Activated CD4-positive, alpha-beta T cell treated with anti-CD3 and anti-CD28 coated beads for 36 hours (primary cell): ENCODE measurements at regions not wholly inside any gene's neighbourhood (a gene's known extent, or its start where the extent isn't known, plus 50 kb on each side); places are given as distances from the start of the nearest gene placed in this dataset.
"Not testable (repeated sequence)": the region's sequence is repeated elsewhere in the genome, so short reads cannot be mapped to it uniquely, and the experiment has no call there.

ENCODE experiments used
- ATAC-seq: fragments of 200-7000 bp; cut with Tn5 transposase; one replicate; pipeline ENCODE4 v1.10.0; 2021; ENCODE audit warnings: mild to moderate bottlenecking, moderate library complexity
- CTCF ChIA-PET: fragments of 350-600 bp; sonication (Branson Sonifier 250); formaldehyde crosslinking; loops from one replicate; lab custom pipeline; 2021; ENCODE audit warnings: antibody characterized with exemption; lab: Charles Lee
- POLR2A ChIA-PET: fragments of 350-600 bp; sonication (Branson Sonifier 250); formaldehyde crosslinking; loops from one replicate; lab custom pipeline; 2021; ENCODE audit warnings: antibody characterized with exemption, inconsistent platforms; lab: Charles Lee
- DNase-seq: peaks from one replicate; pipeline ENCODE4 v3.0.0-alpha.2; 2020
- H3K27ac Mint-ChIP-seq: one replicate; pipeline ENCODE4 v1.8.0; 2021; ENCODE audit warnings: mixed read lengths
- H3K27me3 Mint-ChIP-seq: one replicate; pipeline ENCODE4 v1.8.0; 2021; ENCODE audit warnings: mixed read lengths
- H3K36me3 Mint-ChIP-seq: one replicate; pipeline ENCODE4 v1.8.0; 2021; ENCODE audit warnings: low read depth, mixed read lengths
- H3K4me1 Mint-ChIP-seq: one replicate; pipeline ENCODE4 v1.8.0; 2021; ENCODE audit warnings: mixed read lengths
- H3K4me3 Mint-ChIP-seq: one replicate; pipeline ENCODE4 v1.8.0; 2021; ENCODE audit warnings: mild to moderate bottlenecking, moderate library complexity, mixed read lengths
- H3K9me3 Mint-ChIP-seq: one replicate; pipeline ENCODE4 v1.8.0; 2021; ENCODE audit warnings: low read depth, mixed read lengths
- intact Hi-C, 2 experiments: fragments of 100-400 bp; cut with DNase I in 1 of 2; cut with micrococcal nuclease in 1 of 2; formaldehyde crosslinking; loops; one replicate each; pipeline versions ENCODE4 v1.14.2 to v1.15.1; 2022 to 2024; cut with DNase I, micrococcal nuclease

DNA sequence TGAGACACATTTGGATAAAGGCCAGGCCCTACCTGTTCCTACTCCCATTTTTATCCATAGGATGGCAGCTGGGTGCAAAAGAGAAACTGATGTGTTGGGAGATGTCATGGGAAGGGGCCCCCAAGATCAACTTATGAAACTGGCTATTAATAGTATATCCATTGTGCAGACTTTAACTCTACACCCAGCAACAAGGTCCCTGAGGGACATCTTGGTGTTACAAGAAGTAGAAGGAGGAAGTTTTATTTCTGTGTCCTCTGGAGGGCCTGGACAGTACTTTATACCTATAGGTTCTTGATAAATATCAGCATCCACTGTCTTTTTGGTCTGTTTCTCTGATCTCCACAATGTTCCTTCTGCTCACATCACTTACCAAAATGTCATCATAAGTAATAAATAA lies 84.6 kb downstream of the BTG1 start:
- peak overlapping the region; percentile 53 for H3K27ac Mint-ChIP-seq
- H3K9me3 Mint-ChIP-seq, result peaks cover 9% of the 10 kb centered on the region
- peak overlapping the region; percentile 59 for H3K4me3 Mint-ChIP-seq
- H3K36me3 Mint-ChIP-seq, result peaks cover 41% of the 10 kb centered on the region
- no peak for ATAC-seq
- intact Hi-C loops, result loop anchor here (5.0 to 10.0 kb wide), 3 partner anchors 154 to 864 kb away; partner anchors contain the start of gene EEA1 (in 1 of the 2)
- peaks cover 92% of the 10 kb centered on the region for H3K4me1 Mint-ChIP-seq
- no peaks in the 10 kb centered on the region for H3K27me3 Mint-ChIP-seq
- no peak for DNase-seq
- POLR2A ChIA-PET, result no interaction called here
- CTCF ChIA-PET, result no interaction called here

GRCh38 chr12:92059960-92060359 lies 85.7 kb downstream of the BTG1 start:
- no peak for DNase-seq
- H3K4me1 Mint-ChIP-seq, result peaks cover 90% of the 10 kb centered on the region
- no peak for ATAC-seq
- H3K9me3 Mint-ChIP-seq, result peaks cover 9% of the 10 kb centered on the region
- CTCF ChIA-PET, result no interaction called here
- H3K4me3 Mint-ChIP-seq, result peak overlapping the region; percentile 42
- H3K36me3 Mint-ChIP-seq, result peaks cover 41% of the 10 kb centered on the region
- POLR2A ChIA-PET, result no interaction called here
- peak overlapping the region; percentile 35 for H3K27ac Mint-ChIP-seq
- H3K27me3 Mint-ChIP-seq, result no peaks in the 10 kb centered on the region
- intact Hi-C loops, result loop anchor here (2.0 to 10.0 kb wide), 6 partner anchors 27 to 865 kb away; partner anchors contain the start of gene EEA1 (in 1 of the 2)

GRCh38 chr12:92058664-92059063 lies 87.0 kb downstream of the BTG1 start:
- Mint-ChIP-seq H3K9me3 (peaks cover 9% of the 10 kb centered on the region), H3K36me3 (peaks cover 41% of the 10 kb centered on the region), H3K27me3 (no peaks in the 10 kb centered on the region), H3K4me3 (no peak overlapping the region), H3K4me1 (peaks cover 80% of the 10 kb centered on the region), H3K27ac (peak overlapping the region; percentile 82)
- ATAC-seq (peak; percentile 40), DNase-seq (no peak)
- intact Hi-C loops, result loop anchor here (2.0 to 5.0 kb wide), 3 partner anchors 26 to 181 kb away; no protein-coding TSS in a partner anchor
- ChIA-PET CTCF (interaction anchor here (0.7 to 1.7 kb wide), 3 partner anchors 9 to 47 kb away, joined by 3 to 4 read pairs (median 3); no protein-coding TSS in a partner anchor), POLR2A (interaction anchor here (0.6 kb wide), 1 partner anchor 15 kb away, joined by 9 read pairs; no protein-coding TSS in a partner anchor)

- not testable (repeated sequence) for DNase-seq, H3K27me3 Mint-ChIP-seq, ATAC-seq, H3K4me3 Mint-ChIP-seq
- intact Hi-C loops, result loop anchor here (1.0 to 5.0 kb wide), 5 partner anchors 9 to 179 kb away; partner anchors contain the start of gene BTG1 (in 1 of the 2)
- Mint-ChIP-seq H3K27ac (peak overlapping the region; percentile 82), H3K4me1 (peaks cover 74% of the 10 kb centered on the region), H3K9me3 (peaks cover 14% of the 10 kb centered on the region), H3K36me3 (peaks cover 45% of the 10 kb centered on the region)
- POLR2A ChIA-PET, result interaction anchor here (0.6 kb wide), 1 partner anchor 370 kb away, joined by 3 read pairs; no protein-coding TSS in a partner anchor
- CTCF ChIA-PET, result interaction anchor here (1.9 kb wide), 1 partner anchor 9 kb away, joined by 7 read pairs; no protein-coding TSS in a partner anchor
Measured at GRCh38 chr12:92056756-92057155, 88.9 kb downstream of the BTG1 start.

DNA sequence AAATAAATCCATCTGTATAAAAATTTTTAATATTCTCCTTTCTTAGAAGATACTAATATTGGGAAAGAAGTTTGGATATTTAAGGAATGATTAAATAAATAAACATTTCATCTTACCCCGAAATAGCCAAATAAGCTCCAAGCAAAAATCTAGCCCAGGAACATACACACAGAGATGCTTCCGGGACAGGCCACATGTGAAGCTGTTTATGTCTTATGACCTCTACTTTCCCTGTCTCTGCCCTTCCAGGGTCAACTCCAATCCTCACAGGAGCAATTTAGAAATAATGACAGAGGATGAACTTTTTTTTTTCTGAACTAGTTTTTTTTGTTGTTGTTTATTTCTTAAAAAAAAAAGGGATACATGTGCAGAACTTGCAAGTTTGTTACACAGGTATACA lies 89.4 kb downstream of the BTG1 start:
- no peak for ATAC-seq
- H3K36me3 Mint-ChIP-seq, result peaks cover 42% of the 10 kb centered on the region
- H3K27me3 Mint-ChIP-seq, result no peaks in the 10 kb centered on the region
- no peak for DNase-seq
- intact Hi-C loops, result loop anchor here (1.0 to 5.0 kb wide), 5 partner anchors 9 to 179 kb away; partner anchors contain the start of gene BTG1 (in 1 of the 2)
- H3K9me3 Mint-ChIP-seq, result peaks cover 11% of the 10 kb centered on the region
- peaks cover 74% of the 10 kb centered on the region for H3K4me1 Mint-ChIP-seq
- ChIA-PET CTCF (interaction anchor here (0.6 to 1.9 kb wide), 2 partner anchors 10 to 200 kb away, joined by 3 to 7 read pairs; no protein-coding TSS in a partner anchor), POLR2A (interaction anchor here (0.6 kb wide), 1 partner anchor 81 kb away, joined by 3 read pairs; no protein-coding TSS in a partner anchor)
- H3K27ac Mint-ChIP-seq, result peak overlapping the region; percentile 90
- H3K4me3 Mint-ChIP-seq, result peak overlapping the region; percentile 35

GRCh38 chr12:92055877-92056276 lies 89.8 kb downstream of the BTG1 start:
- Mint-ChIP-seq H3K9me3 (peaks cover 11% of the 10 kb centered on the region), H3K36me3 (peaks cover 42% of the 10 kb centered on the region), H3K27ac (peak overlapping the region; percentile 90), H3K4me3 (peak overlapping the region; percentile 35), H3K27me3 (no peaks in the 10 kb centered on the region), H3K4me1 (peaks cover 76% of the 10 kb centered on the region)
- POLR2A ChIA-PET, result interaction anchor here (0.6 kb wide), 1 partner anchor 81 kb away, joined by 3 read pairs; no protein-coding TSS in a partner anchor
- peak; percentile 90 for ATAC-seq
- CTCF ChIA-PET, result interaction anchor here (0.6 kb wide), 1 partner anchor 200 kb away, joined by 3 read pairs; no protein-coding TSS in a partner anchor
- peak; percentile 81 for DNase-seq
- intact Hi-C loops, result loop anchor here (1.0 to 5.0 kb wide), 5 partner anchors 9 to 179 kb away; partner anchors contain the start of gene BTG1 (in 1 of the 2)

DNA sequence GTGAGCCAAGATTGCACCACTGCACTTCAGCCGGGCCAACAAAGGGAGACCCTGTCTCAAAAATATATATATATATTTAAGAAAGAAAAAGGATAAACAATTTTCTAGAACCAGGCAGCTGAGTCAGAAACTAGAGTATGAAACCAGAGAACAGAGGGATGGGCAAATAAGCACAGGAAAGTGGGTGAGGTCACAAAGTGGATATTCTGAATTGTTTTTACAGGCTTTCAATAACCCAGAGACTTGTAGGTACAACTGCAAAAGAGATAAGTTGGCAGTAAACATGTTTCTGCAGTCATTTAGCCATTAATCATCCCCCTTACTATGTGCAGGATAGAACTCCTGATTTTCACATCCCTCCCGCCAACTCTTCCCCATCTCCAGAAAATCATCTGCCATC lies 94.2 kb downstream of the BTG1 start:
- Mint-ChIP-seq H3K9me3 (peaks cover 9% of the 10 kb centered on the region), H3K4me1 (peaks cover 72% of the 10 kb centered on the region), H3K36me3 (peaks cover 19% of the 10 kb centered on the region), H3K27me3 (no peaks in the 10 kb centered on the region), H3K4me3 (no peak overlapping the region), H3K27ac (peak overlapping the region; percentile 33)
- CTCF ChIA-PET, result interaction anchor here (0.6 to 1.7 kb wide), 4 partner anchors 11 to 145 kb away, joined by 3 to 4 read pairs (median 3); no protein-coding TSS in a partner anchor
- DNase-seq (no peak), ATAC-seq (no peak)
- intact Hi-C loops, result no loop called here
- POLR2A ChIA-PET, result no interaction called here

DNA sequence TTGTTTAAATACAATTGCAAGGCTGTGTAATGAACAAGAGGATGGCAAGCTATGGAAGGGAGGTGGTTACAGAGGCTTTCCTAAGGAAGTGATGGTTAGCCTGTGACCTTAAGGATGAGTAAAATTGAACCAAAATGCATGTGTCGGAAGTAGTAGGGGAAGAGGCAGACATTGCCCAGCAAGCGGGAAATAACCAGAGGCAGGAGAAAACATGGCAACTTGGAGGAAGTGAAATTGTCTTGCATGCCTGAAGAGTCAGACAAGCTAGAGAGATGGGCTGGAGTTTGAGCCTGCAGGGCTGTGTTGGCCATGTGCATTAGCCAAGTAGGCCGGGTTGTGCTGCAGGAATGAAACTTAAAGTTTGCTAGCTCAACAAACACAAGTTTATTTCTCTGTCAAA lies 96.2 kb downstream of the BTG1 start:
- peaks cover 73% of the 10 kb centered on the region for H3K4me1 Mint-ChIP-seq
- intact Hi-C loops, result no loop called here
- peaks cover 9% of the 10 kb centered on the region for H3K9me3 Mint-ChIP-seq
- ChIA-PET POLR2A (no interaction called here), CTCF (interaction anchor here (0.9 to 1.4 kb wide), 3 partner anchors 9 to 75 kb away, joined by 3 read pairs; no protein-coding TSS in a partner anchor)
- no peak overlapping the region for H3K27ac Mint-ChIP-seq
- H3K27me3 Mint-ChIP-seq, result no peaks in the 10 kb centered on the region
- DNase-seq (no peak), ATAC-seq (no peak)
- no peak overlapping the region for H3K4me3 Mint-ChIP-seq
- H3K36me3 Mint-ChIP-seq, result peaks cover 25% of the 10 kb centered on the region

- Mint-ChIP-seq H3K27ac (peak overlapping the region; percentile 86), H3K4me1 (peaks cover 85% of the 10 kb centered on the region), H3K9me3 (peaks cover 4% of the 10 kb centered on the region), H3K27me3 (no peaks in the 10 kb centered on the region), H3K36me3 (peaks cover 28% of the 10 kb centered on the region), H3K4me3 (peak overlapping the region; percentile 41)
- ATAC-seq (peak; percentile 80), DNase-seq (peak; percentile 54)
- POLR2A ChIA-PET, result interaction anchor here (0.6 kb wide), 1 partner anchor 50 kb away, joined by 3 read pairs; no protein-coding TSS in a partner anchor
- intact Hi-C loops, result loop anchor here (2.0 kb wide), 2 partner anchors 17 to 31 kb away; no protein-coding TSS in a partner anchor
- CTCF ChIA-PET, result interaction anchor here (0.8 kb wide), 2 partner anchors 9 to 41 kb away, joined by 3 to 5 read pairs; no protein-coding TSS in a partner anchor
Measured at GRCh38 chr12:92047393-92047826, 98.2 kb downstream of the BTG1 start.

DNA sequence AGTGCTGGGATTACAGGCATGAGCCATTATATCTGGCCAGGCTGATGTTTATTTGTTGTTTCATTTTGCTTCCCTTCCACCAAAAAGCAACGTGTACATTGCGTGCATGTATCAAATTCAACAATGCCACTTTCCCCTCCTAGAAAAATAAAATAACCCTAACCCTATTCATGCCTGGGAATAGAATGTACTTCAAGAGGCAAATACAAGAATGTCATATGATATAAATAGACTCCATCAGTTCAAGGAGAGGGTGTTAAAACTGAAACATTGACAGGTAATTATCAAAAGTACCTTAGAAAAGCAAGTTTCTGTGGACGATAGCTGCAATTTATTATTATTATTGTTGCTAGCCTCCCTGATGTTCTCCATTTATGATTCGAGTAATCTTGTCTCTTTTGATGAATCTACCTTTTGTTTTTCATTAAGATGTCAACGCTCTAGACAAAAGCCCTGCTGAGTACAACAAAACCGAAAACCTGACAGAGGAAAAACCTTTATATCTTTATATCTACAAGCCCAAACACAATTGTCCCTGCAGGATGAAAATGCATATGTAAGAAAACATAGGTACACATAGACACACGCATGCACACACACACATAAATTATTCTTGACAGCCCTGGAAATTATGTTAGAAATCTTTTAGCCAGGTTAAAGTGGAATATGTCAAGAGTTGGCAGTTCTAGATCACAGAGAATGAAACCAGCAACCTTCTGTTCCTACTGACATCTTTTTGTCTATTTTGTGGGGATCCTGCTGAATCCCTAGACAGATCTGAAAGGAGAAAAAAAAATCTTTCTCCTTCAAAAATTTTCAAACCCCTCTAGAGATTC lies 98.9 kb downstream of the BTG1 start:
- Mint-ChIP-seq H3K27me3 (no peaks in the 10 kb centered on the region), H3K4me3 (peak overlapping the region; percentile 41), H3K36me3 (peaks cover 26% of the 10 kb centered on the region), H3K9me3 (peaks cover 7% of the 10 kb centered on the region), H3K4me1 (peaks cover 85% of the 10 kb centered on the region), H3K27ac (peak overlapping the region; percentile 86)
- CTCF ChIA-PET, result interaction anchor here (0.8 kb wide), 1 partner anchor 42 kb away, joined by 3 read pairs; no protein-coding TSS in a partner anchor
- ATAC-seq (peak; percentile 8), DNase-seq (no peak)
- intact Hi-C loops, result loop anchor here (1.0 to 2.0 kb wide), 3 partner anchors 18 to 32 kb away; no protein-coding TSS in a partner anchor
- POLR2A ChIA-PET, result interaction anchor here (0.6 kb wide), 1 partner anchor 50 kb away, joined by 3 read pairs; no protein-coding TSS in a partner anchor
